ENCODE measurements at regions not wholly inside any gene's neighbourhood (a gene's known extent, or its start where the extent isn't known, plus 50 kb on each side); places are given as distances from the start of the nearest gene placed in this dataset.

DNA sequence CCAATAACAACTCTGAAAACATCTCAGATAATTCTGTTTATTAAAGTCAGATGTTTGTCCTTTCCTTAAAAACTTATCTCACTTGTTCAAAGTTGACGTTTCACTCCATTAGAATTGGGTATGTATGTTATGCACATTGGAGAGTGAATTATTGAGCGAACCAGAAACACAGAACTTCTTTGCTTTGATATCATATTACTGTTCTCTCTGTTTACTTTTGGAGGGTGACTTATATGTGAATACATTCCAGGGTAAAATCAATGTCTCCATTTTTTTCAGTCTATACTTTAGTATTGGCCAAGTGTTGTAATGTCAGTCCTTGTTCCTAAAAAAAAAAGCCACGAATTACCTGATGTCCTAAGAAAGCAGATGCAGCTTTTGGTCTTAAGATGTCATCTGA is 307.4 kb downstream of the CSNK1G3 start:
- DNase-seq, result no peak

DNA sequence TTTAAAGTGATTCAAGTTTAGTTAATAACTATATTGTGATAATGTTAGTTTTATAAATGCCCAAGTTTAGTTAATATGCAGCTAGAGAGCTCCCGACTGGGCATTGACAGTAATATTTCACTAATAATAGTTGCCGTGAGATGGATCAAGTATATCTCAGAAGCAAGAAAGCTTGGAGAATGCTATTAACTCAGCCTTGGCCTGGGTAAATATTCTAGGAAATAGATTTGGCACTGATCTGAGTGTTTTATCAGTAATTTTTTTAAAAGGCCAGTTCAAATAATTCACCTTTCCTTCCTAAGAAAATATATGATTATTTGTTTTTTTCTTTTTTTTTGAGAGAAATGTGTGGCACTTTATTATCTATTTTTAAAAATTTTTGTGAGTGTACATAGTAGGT is 305.3 kb downstream of the CSNK1G3 start:
- DNase-seq, result no peak

DNA sequence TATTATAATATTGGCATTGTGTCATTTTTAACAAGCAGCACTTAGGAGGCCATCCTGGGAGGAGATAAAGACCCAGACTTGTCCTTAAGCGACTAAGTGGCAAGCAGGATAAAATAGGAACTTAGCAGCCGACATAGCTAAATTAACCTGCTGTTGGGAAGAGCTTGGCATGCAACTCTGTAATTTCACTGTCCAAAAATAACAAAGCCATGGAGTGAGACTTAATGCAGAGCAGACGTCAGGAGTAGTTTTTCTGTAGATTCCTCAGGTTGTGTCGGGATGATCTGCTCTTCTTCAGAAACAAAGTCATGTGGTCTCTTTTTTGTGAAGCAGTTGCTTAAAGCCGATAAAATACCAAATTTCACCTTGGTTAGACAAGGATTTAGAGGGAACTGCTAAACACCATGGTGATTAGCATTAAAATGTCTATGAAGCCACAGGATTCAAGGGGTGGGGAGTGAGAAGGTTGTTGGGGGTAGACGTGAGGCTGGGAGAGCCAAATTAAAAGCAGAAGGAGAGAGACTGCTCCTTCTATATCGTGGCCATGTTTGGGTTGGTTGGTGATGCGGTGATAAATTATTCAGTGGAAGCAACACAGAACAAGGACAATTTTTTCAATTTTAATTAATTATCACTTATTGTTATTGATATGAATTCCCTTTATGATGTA is 303.0 kb downstream of the CSNK1G3 start:
- no peak for DNase-seq

DNA sequence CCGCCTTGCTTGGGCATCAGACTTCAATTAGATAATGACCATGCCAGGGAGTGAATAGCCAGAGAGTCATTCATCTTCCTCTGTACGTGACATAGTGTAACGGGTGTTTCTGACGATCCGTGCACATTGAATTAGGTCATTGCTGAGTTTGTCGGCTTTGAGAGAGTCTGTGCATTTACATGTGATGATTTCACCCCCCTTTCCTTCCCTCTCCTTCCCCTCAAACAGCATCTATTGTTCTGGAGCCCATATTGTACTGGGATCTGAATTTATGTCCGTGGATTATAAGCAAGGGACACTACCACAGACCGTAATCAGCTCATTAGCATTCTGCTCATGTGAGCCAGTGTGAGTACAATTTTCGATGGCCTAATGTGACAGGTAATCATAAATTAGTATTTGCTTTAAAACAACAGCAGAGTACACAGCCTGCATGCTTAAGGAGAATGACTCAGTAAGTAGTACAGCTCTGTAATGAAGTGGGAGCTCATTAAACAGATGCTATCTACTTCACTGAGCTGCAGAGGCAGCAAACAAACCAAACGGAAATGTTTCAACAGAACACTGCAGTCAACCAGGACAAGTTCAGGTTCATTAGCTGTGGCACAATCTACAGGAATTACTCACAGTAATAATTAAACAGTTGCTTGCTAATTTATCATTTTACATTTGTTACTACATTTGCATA is 302.1 kb downstream of the CSNK1G3 start:
- peak; percentile 25 for DNase-seq

DNA sequence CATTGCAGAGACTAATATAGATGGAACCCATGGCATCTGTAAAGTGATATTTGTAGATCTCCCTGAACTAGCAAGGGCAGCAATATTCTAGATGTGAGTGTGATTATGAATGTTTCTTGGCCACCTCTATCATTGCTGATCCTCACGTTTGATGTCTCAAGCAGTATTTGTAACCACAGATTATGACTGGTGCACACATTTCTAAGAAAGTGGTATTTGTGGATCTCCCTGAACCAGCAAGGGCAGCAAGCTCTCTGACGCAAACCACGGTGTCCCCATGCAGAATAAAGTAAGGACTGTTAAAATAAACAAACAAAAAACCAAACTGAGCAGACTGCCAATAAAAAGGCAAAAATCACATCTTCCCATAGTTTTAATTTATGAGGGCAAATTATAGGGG is 301.3 kb downstream of the CSNK1G3 start:
- no peak for DNase-seq

DNA sequence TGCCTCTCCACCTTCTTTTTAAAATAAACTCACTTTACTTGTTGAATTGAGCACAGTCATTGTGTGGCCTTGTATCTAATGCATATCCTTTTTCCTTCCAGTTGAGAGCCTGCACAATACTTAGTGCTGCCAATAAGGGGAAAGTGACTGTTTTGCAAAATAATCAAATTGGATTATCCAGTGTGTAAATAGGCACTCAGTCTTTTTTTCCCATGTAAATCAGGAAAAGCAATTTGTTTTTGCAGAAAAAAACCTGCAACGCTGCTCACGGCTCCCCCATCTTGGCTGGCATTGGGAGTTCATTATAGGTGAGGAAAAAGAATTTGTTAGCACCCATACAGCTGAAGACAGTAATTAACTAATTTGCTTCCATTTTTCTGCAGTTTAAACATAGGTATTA is 299.9 kb downstream of the CSNK1G3 start:
- DNase-seq, result no peak

DNA sequence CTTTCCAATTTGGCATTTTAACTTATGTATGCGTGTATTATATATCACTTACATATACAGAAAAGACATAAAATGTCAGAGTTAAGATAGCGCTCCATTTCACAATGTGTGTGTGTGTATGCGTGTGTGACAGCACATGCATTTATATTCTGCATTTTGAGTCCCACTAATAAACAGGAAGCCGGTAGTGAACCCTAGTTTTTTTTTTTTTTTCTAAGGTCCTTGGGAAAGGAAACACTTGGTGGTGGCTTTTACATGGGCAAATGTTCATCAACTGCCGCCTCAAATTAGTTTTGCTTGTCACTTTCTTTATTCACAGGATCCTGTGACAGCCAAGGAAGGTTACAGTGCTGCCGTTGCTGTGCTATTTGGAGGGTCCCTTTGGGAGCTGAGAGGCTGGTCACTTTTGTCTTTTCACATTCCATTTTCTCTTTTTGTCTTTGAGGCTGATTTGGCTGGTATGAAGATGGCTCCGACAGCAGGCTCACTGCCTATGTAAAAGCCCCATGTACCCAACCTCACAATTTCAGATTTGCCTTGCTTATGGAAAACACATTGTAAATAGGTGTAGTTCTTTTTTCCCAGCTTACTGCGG is 298.9 kb downstream of the CSNK1G3 start:
- DNase-seq, result no peak

DNA sequence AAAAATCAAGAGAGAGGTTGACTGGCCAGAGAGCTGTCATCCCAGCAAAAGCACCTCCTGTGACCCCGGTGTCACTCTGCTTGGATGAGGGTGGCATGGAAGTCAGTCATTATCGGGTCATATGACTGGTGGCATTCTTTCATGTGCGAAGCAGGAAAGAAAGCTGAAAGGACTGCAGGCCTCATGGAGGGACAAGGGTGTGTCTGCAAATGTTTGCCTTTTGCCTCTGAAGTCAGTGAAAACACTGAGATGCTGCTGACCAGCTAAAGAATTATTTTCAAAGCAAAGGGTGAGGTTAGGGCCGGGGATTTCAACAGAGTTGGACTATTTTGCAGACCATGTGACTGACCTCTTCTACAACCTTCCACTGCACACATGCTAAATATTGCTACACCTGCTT is 298.3 kb downstream of the CSNK1G3 start:
- DNase-seq, result no peak

DNA sequence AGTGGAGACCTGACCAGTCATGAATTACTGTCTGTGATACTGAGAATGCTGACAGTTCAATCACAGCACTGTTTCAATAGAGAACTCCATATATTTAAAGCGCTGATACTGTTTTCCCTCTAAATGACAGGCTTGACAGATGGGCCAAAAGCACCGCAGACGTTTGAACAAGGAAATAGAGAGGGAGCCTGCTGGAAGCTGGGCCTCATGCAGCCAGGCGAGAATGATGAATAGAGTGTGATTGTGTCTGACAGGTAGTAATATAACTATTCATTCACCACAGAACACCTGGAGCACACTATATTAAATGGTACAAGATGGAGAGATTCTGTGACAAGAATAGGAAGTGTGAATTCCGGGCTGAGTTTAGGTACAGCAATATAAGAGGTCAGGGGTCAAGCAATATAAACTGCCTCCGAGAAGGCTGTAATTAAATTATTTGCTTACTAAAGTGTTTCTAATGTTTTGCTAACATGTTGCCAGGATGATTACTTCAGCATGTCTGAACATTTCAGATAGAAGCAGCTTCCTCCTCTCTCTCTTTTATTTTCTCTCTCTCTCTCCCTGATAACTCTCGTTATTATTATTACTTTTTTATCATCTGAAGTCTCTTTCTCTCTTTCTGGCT is 297.7 kb downstream of the CSNK1G3 start:
- DNase-seq, result peak; percentile 58

DNA sequence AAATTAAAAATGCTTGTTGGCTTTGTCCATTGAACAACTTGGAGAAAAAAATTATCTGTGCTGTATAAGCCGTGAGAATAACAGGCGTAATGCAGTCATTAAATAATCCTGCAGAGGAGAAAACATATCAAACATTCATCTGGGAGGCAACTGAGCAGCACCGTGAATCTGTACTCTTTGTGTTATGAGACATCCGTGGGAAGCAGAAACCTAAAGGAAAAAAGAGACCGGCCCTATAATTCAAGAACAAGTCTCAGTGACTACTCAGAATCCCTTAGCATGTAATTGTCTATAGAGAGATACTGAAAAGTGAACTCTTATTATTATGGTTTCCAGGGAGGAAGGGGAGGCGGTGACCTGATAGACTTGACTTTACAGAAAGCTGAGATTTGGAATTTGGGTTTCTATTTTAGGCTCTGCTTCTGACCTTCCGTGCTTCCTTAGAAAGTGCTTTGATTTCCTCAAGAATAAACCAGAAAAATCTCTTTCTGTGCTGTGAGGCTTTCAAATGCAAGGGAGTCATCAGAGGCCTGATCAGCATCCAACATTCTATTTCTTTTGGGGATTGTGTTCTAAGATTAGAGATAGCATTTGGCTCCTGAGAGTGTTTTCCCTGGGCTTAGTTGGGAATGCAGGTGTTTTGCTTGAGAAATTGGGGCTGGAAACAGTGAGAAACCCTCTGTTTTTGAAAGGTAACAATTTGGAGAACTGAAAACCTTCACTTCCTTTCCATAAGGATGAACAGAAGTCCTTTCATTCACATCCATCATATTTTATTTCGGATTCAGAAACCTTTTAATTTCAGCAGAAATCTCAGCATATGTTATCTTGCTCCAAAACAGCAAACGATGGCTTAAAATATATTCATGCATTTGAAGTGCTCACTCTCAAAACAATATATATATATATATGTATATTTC is 296.7 kb downstream of the CSNK1G3 start:
- DNase-seq, result no peak

DNA sequence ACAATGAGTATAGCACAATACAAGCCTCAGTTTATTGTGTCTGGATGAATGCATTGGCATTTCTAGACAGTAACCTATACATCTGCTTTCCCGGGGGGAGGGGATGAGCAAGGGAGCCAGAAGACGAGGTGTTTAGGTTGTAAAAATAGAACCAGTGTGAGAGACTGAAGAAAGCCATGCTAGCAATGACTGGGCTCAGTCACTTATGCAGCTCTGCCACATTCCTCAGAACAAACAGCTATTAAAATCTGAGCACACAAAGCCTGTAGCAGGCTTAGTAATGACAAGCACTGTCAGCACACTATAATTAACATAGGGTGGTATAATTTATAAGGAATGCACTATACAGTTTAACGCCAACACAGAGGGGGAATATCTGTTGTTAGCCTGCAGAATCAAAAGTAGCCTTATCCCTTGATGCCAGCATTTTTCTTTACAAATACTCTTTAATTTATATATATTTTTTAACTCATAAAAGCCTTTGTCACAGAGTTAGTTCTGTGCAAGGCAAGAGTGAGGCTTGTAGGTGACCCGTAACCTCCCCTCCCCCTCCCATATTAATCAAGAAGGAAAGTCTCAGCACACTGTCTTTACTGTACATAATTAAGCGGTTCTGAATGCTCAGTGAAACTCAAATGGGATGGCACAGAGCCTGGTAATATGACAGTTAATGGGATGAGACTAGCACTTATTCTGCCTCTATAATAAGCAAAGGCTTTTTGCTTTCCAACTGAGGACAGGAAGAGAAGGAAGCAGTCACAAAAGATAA is 295.4 kb downstream of the CSNK1G3 start:
- DNase-seq, result no peak

DNA sequence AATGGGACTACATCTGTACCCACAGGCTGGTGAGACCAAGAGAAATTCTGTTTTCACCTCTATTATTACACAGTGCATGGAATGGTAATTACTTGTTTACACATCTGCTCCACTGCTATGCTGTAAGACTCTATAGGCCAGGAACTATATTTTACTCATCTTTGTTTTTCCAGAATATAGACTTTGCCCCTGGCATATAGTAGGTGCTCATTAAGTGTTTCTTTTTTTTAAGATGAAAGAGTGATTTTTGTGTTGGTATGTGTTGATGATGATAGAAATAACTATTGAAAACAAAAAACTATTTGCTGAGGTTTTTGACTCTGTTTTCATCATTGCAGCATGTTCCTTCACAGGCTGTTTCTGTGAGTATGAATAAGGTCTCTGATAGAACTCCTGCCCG is 294.7 kb downstream of the CSNK1G3 start:
- DNase-seq, result no peak

DNA sequence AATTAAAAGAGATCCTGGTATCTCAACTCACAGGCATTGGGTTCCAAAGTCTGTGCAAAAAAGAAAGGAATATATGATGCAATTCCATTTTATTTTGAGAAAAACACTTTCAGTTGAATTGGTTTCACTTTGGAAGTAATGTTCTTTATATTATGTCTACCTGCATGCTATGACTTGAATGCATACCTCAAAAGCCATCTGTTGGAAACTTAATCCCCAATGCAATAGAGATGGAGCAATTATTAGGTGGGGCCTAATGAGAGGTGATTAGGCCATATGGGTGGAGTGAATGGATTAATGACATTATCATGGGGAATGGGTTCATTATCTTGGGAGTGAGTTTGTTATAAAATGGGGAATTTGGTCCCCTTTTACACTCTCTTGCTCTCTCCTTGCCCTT is 293.3 kb downstream of the CSNK1G3 start:
- peak; percentile 40 for DNase-seq

DNA sequence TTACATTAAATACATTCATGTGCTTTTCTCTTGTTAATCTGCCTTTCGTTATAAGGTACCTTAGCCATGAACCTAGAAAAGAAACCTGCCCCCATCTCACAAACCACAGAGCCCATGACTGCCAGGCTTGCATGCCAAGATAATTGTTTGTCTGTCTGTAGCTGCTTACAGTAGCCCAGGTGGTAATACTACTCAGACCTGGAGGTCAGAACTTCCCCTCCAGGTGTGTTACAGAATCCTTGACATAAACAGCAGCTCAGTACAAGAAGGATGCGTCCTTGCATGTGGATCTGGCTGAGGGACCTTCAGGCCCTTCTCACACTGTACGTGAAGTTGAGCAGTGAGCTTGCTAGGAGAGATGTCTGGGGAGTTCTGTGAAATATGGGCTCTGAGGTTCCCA is 291.4 kb downstream of the CSNK1G3 start:
- DNase-seq, result no peak

DNA sequence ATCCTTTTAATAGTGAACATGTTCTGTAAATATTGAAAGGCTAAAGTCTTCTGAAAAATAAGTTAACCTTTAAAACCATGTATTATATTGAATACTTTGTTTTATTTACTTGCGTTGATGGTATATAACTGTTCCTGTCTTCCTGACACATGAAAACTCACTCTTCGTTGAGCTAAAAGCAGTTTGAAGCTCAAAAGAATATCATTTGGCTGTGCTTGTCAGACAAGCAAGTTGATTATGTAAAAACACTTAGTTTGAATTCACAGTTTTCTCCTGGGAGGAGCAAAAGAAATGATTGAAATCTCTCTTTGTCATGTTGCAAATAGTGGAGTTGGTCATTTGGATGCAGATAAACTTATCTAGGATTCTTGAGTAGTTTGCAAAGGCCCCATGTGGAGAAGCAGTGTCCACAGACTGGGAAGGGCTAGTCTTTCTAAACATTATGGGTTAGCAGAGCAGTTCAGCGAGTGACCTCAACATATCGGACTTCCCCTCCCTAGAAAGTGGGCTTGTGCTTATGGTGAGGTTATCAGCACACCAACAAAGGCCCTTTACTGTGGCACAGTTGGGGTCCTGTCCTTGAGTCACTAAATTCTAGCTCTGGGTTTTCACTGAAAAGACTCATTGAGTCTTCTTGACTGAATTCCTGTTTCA is 290.4 kb downstream of the CSNK1G3 start:
- DNase-seq, result no peak

DNA sequence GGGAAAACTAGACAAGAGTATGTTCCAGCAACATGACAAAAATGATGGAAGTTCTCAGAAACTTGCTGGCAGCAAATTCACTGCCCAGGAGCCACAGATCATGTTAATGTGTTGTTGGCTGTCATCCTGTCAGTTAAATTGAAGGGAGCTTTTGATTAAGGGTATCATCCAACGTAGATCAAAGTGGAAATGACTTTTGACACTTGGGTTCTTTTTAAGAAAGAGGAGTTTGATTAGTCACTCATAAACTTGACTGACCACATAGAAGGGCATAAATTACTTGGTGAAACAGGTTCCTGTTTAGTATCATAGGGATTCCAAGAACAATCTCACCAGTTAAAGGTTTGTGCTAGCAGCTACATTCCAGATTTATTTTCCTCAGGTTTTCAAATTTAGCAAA is 288.7 kb downstream of the CSNK1G3 start:
- no peak for DNase-seq

DNA sequence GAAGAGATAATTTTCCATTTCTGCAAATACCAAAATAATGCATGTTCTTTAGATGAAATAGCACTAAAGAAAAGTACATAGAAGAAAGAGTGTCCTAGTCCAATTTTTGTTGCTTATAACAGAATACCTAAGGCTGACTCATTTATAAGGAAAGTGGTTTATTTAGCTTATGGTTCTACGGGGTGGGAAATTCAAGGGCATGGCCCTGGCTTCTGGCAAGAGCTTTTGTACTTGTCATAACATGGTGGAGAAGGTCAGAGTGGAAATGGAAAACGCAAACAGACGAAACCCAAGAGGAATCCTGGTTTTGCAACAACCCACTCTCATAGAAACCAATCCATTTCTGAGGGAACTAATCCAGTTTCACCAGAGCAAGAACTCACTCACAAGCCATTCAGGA is 283.7 kb downstream of the CSNK1G3 start:
- no peak for DNase-seq

DNA sequence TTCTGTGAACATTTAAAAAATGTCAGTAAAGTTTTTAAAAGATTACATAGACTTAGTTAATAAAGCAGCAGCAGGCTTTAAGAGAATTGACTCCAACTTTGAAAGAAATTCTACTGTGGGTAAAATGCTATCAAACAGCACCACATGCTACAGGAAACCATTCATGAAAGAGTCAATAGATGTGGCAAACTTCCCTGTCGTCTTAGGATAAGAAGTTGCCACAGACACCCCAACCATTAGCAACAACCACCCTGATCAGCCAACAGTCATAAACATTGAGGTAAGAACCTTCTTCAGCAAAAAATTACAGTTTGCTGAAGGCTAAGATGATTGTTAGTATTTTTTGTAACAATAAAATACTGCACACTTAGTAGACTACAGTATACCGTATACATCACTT is 278.2 kb downstream of the CSNK1G3 start:
- DNase-seq, result no peak

DNA sequence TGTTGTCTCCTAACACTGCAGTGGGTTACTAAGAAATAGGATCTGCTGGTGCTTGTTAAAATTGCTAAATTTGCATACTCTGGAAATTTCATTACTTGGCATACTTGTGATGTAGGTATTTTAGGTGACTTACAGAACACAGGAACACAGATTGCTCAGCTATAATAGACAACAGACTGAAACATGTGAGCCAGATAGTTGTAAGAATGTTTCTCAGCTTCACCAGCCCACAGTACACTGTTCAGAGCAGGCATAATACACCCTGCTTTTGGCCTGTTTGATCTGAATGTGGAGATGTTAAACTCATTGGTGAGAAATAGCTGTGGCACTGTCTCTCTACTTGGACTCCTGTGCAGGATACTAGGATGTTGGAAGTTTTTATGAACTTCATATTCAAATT is 275.7 kb downstream of the CSNK1G3 start:
- no peak for DNase-seq

DNA sequence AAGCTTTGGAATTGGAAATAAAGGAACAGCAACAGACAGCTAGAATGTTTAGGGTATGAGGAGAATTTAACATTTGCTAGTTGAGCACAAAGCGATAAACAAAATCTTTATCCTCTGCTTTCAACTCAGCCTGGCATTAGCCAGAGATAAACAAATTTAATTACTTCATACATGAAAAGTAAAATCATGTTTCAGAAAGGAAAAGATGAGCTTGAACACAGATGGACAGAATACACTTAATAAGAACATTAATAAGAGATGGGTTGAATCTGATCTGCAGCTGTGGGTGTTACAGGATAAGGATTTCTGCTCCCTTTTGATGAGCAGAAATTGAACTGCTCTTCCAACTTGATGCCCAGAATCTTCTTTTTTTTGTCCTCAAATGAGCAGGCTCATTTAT is 275.2 kb downstream of the CSNK1G3 start:
- no peak for DNase-seq

DNA sequence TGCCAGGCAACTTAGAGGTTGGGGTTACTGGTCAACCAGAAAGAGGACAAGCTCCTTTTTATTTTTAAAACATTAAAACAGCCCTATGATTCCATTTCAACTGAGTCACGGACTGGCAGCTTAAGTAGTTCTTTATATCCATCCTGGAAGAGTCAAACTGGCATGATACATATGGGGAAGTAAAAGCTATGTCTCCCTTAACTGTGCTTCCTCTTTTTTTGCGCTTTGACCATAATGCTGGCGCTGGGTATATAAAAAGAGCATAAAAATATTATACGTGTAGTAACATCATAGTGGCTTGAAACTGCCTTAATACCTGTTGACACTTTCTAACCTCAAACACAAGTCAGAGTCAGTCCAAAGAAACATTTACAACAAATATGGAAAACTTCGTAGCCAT is 274.4 kb downstream of the CSNK1G3 start:
- no peak for DNase-seq
